Panc1 (cell line): ENCODE measurements at regions not wholly inside any gene's neighbourhood (a gene's known extent, or its start where the extent isn't known, plus 50 kb on each side); places are given as distances from the start of the nearest gene placed in this dataset.

ENCODE experiments used
- ATAC-seq: fragments of 200-7000 bp; cut with Tn5 transposase; 2 replicates; pipeline ENCODE4 v1.9.1; 2020; ENCODE audit warnings: mild to moderate bottlenecking, moderate library complexity
- BruUV-seq: library from RNA; stranded (reverse); fragments of 400-500 nt; replicated peaks from 2 replicates; lab custom pipeline; 2021; lab: Mats Ljungman, UMichigan
- CTCF ChIA-PET: fragments of 300-600 bp; sonication (Branson Sonifier 250); formaldehyde crosslinking; loops from one replicate; lab custom pipeline; 2022; ENCODE audit warnings: antibody characterized with exemption; lab: Charles Lee
- POLR2A ChIA-PET: fragments of 300-600 bp; sonication (Branson Sonifier 250); formaldehyde crosslinking; loops from one replicate; lab custom pipeline; 2022; ENCODE audit warnings: antibody characterized with exemption; lab: Charles Lee
- DNase-seq: peaks from one replicate; pipeline ENCODE4 v3.0.0-alpha.2; 2010; ENCODE audit warnings: low read depth, low spot score
- H3K27ac ChIP-seq: 2 replicates; pipeline ENCODE4 v1.5.1; 2011; ENCODE audit warnings: mild to moderate bottlenecking, low read length, inconsistent platforms
- H3K27me3 ChIP-seq: fragments of 200-500 bp; sonication (Bioruptor generic); 2 replicates; pipeline ENCODE4 v1.6.0; 2014; ENCODE audit warnings: low read length, inconsistent platforms; ENCODE audit not compliant: control insufficient read depth, insufficient read depth
- H3K36me3 ChIP-seq: fragments of 200-500 bp; sonication (Bioruptor generic); 2 replicates; pipeline ENCODE4 v1.5.1; 2014; ENCODE audit warnings: inconsistent platforms, mild to moderate bottlenecking, low read length, moderate library complexity; ENCODE audit not compliant: control insufficient read depth, insufficient read depth
- H3K4me1 ChIP-seq: 2 replicates; pipeline ENCODE4 v1.5.1; 2011; ENCODE audit warnings: inconsistent platforms, mild to moderate bottlenecking, low read length, moderate library complexity; ENCODE audit not compliant: control insufficient read depth, insufficient read depth
- H3K4me3 ChIP-seq, 2 experiments: 2 replicates each; pipeline ENCODE4 v1.5.1; 2011 to 2012; ENCODE audit warnings: low read depth in 2 of 2, low read length in 2 of 2, mild to moderate bottlenecking in 2 of 2, inconsistent platforms in 1 of 2, moderate library complexity in 1 of 2
- H3K9me3 ChIP-seq: fragments of 200-500 bp; sonication (Bioruptor generic); 2 replicates; pipeline ENCODE4 v1.5.1; 2014; ENCODE audit warnings: low read depth, mild to moderate bottlenecking, inconsistent platforms, low read length, moderate library complexity; ENCODE audit not compliant: control insufficient read depth, insufficient read depth
- CTCF ChIP-seq: fragments of 450-650 bp; IDR thresholded peaks from 2 replicates; pipeline ENCODE4 v1.5.1; 2017; ENCODE audit warnings: mild to moderate bottlenecking
- POLR2AphosphoS5 ChIP-seq: IDR thresholded peaks from 2 replicates; pipeline ENCODE4 v1.6.1; 2012; ENCODE audit warnings: mild to moderate bottlenecking, low read depth, low read length, moderate library complexity
- REST ChIP-seq, 2 experiments: IDR thresholded peaks; 2 replicates each; pipeline ENCODE4 v1.6.1; 2011 to 2012; ENCODE audit warnings: low read depth in 2 of 2, control low read depth in 1 of 2, low read length in 1 of 2, mild to moderate bottlenecking in 1 of 2, moderate library complexity in 1 of 2; ENCODE audit not compliant: insufficient read depth in 1 of 2
- SIN3A ChIP-seq: IDR thresholded peaks from 2 replicates; pipeline ENCODE4 v1.6.1; 2012; ENCODE audit warnings: low read depth, mild to moderate bottlenecking, low read length, moderate library complexity, borderline replicate concordance; ENCODE audit not compliant: insufficient read depth
- TCF7L2 ChIP-seq: IDR thresholded peaks from 2 replicates; pipeline ENCODE4 v1.6.1; 2011; ENCODE audit warnings: mild to moderate bottlenecking, low read depth, low read length, inconsistent platforms
- in situ Hi-C: cut with HindIII; loops from 2 replicates; pipeline ENCODE4 v1.10.0; 2016; ENCODE audit warnings: low sequenced_read_pairs, low pct_unique_long_range_greater_than_20kb
- intact Hi-C: fragments of 100-400 bp; cut with micrococcal nuclease; formaldehyde crosslinking; loops from one replicate; pipeline ENCODE4 v1.10.0; 2022; ENCODE audit not compliant: unreplicated experiment

- Histone ChIP-seq H3K9me3 (no peaks in the 10 kb centered on the region), H3K27me3 (no peaks in the 10 kb centered on the region), H3K4me1 (no peaks in the 10 kb centered on the region), H3K36me3 (no peaks in the 10 kb centered on the region), H3K27ac (no peak overlapping the region), H3K4me3 (no peak overlapping the region)
- ChIA-PET POLR2A (no interaction called here), CTCF (no interaction called here)
- in situ Hi-C loops (no loop called here), intact Hi-C loops (no loop called here)
- TF ChIP-seq SIN3A = no peak
- no peak for TF ChIP-seq REST (IDR thresholded peaks at IDR 0.05; ENCODE audit: insufficient read depth in 1 of 2, low read depth in 2 of 2, low read length in 1 of 2)
- TF ChIP-seq TCF7L2 = no peak
- TF ChIP-seq CTCF = no peak
- TF ChIP-seq POLR2AphosphoS5 = no peak
- ATAC-seq (no peak), DNase-seq (no peak)
- BruUV-seq = no TSS peak
Observed at GRCh38 chr15:35161694-35162093, 76.6 kb upstream of the NANOGP8 start.

- no peak for DNase-seq
- H3K4me3 ChIP-seq = no peak overlapping the region
- H3K4me1 ChIP-seq = no peaks in the 10 kb centered on the region
- H3K36me3 ChIP-seq = no peaks in the 10 kb centered on the region
- CTCF ChIA-PET = no interaction called here
- no peaks in the 10 kb centered on the region for H3K27me3 ChIP-seq
- POLR2A ChIA-PET = no interaction called here
- TF ChIP-seq POLR2AphosphoS5 (no peak), TCF7L2 (no peak), CTCF (no peak), REST (IDR thresholded peaks at IDR 0.05; ENCODE audit: insufficient read depth in 1 of 2, low read depth in 2 of 2, low read length in 1 of 2) (no peak)
- no peak for ATAC-seq
- H3K9me3 ChIP-seq = no peaks in the 10 kb centered on the region
- in situ Hi-C loops (no loop called here), intact Hi-C loops (no loop called here)
- BruUV-seq = no TSS peak
- H3K27ac ChIP-seq = no peak overlapping the region
Observed at GRCh38 chr15:35159170-35159569, 74.1 kb upstream of the NANOGP8 start.
